SU-DHL-6 (cell line): ENCODE measurements at regions not wholly inside any gene's neighbourhood (a gene's known extent, or its start where the extent isn't known, plus 50 kb on each side); places are given as distances from the start of the nearest gene placed in this dataset.

Experiments
- H2AFZ ChIP-seq: fragments of 200-600 bp; sonication (generic); 2 replicates; pipeline ENCODE4 v1.6.1; 2014; ENCODE audit warnings: low read depth, mild to moderate bottlenecking, moderate library complexity, mixed read lengths, antibody characterized with exemption, low read length; ENCODE audit not compliant: severe bottlenecking
- H3F3A ChIP-seq: fragments of 200-600 bp; shearing (Covaris generic); 2 replicates; pipeline ENCODE4 v1.6.0; 2016; ENCODE audit warnings: antibody characterized with exemption, mild to moderate bottlenecking; ENCODE audit not compliant: insufficient read depth
- H3K27ac ChIP-seq: fragments of 200-600 bp; sonication (generic); 2 replicates; pipeline ENCODE4 v1.5.1; 2016; ENCODE audit warnings: low read depth, mild to moderate bottlenecking, low read length, moderate library complexity, mixed read lengths
- H3K27me3 ChIP-seq: fragments of 200-600 bp; sonication (generic), shearing (Covaris generic); 2 replicates; pipeline ENCODE4 v1.6.0; 2014; ENCODE audit warnings: mild to moderate bottlenecking, low read length
- H3K36me3 ChIP-seq: fragments of 200-600 bp; sonication (generic); 2 replicates; pipeline ENCODE4 v1.6.1; 2014; ENCODE audit warnings: mild to moderate bottlenecking, low read length, mixed read lengths
- H3K4me2 ChIP-seq: fragments of 300-600, 200-600 bp; shearing (Covaris generic), sonication (generic); 2 replicates; pipeline ENCODE4 v1.6.0; 2014; ENCODE audit warnings: low read length, low read depth, mild to moderate bottlenecking; ENCODE audit not compliant: poor library complexity, severe bottlenecking
- H3K4me3 ChIP-seq: fragments of 200-600 bp; sonication (generic); 2 replicates; pipeline ENCODE4 v1.5.1; 2014; ENCODE audit warnings: antibody characterized with exemption, low read length, mild to moderate bottlenecking, mixed read lengths; ENCODE audit not compliant: insufficient read depth, poor library complexity, severe bottlenecking
- H3K79me2 ChIP-seq: fragments of 200-600 bp; sonication (generic); 2 replicates; pipeline ENCODE4 v1.6.1; 2014; ENCODE audit warnings: mild to moderate bottlenecking, low read length, moderate library complexity; ENCODE audit not compliant: insufficient read depth
- H3K9ac ChIP-seq: fragments of 200-600 bp; sonication (generic); 2 replicates; pipeline ENCODE4 v1.7.0; 2014; ENCODE audit warnings: mild to moderate bottlenecking, low read length
- H3K9me2 ChIP-seq: fragments of 200-600 bp; sonication (generic); replicated peaks from 2 replicates; pipeline ENCODE4 v1.6.1; 2014; ENCODE audit warnings: low read length; ENCODE audit not compliant: insufficient read depth
- H3K9me3 ChIP-seq: fragments of 200-600 bp; sonication (generic); 2 replicates; pipeline ENCODE4 v1.6.1; 2014; ENCODE audit warnings: low read length, mixed read lengths; ENCODE audit not compliant: insufficient read depth
- H4K20me1 ChIP-seq: fragments of 200-600 bp; sonication (generic); 2 replicates; pipeline ENCODE4 v1.6.1; 2014; ENCODE audit warnings: low read depth, mild to moderate bottlenecking, antibody characterized with exemption, low read length, moderate library complexity, mixed read lengths
- CTCF ChIP-seq: fragments of 200-600 bp; sonication (generic); IDR thresholded peaks from one replicate; pipeline ENCODE4 v1.5.1; 2017; ENCODE audit warnings: antibody characterized with exemption, mild to moderate bottlenecking, low read length, moderate library complexity; ENCODE audit not compliant: insufficient read depth, poor library complexity, severe bottlenecking
- EZH2phosphoT487 ChIP-seq: fragments of 200-600 bp; sonication (generic), shearing (Covaris generic); conservative IDR thresholded peaks from 2 replicates; pipeline ENCODE4 v1.6.1; 2018; ENCODE audit warnings: mild to moderate bottlenecking, antibody characterized with exemption, low read length, moderate library complexity, mixed read lengths

- H3K36me3 ChIP-seq, result no peaks in the 10 kb centered on the region
- no peaks in the 10 kb centered on the region for H3K79me2 ChIP-seq
- H3K9me3 ChIP-seq, result no peaks in the 10 kb centered on the region
- H4K20me1 ChIP-seq, result no peaks in the 10 kb centered on the region
- H2AFZ ChIP-seq, result no peak overlapping the region
- TF ChIP-seq CTCF (no peak), EZH2phosphoT487 (no peak)
- no peaks in the 10 kb centered on the region for H3F3A ChIP-seq
- no peaks in the 10 kb centered on the region for H3K9me2 ChIP-seq
- H3K27me3 ChIP-seq, result no peaks in the 10 kb centered on the region
- no peak overlapping the region for H3K4me3 ChIP-seq
- H3K9ac ChIP-seq, result no peak overlapping the region
- no peak overlapping the region for H3K27ac ChIP-seq
- H3K4me2 ChIP-seq, result no peak overlapping the region
Measured at GRCh38 chr6:9346923-9347322, 911.6 kb upstream of the SLC35B3 start.

- Histone ChIP-seq H3K4me3 (no peak overlapping the region), H3K79me2 (no peaks in the 10 kb centered on the region), H3K27me3 (no peaks in the 10 kb centered on the region), H3K27ac (no peak overlapping the region), H3K9ac (no peak overlapping the region), H3K9me3 (no peaks in the 10 kb centered on the region), H3F3A (no peaks in the 10 kb centered on the region), H2AFZ (no peak overlapping the region), H3K36me3 (no peaks in the 10 kb centered on the region), H3K9me2 (0 out of 2 replicates have a peak, but pooled peaks cover 5% of the 10 kb centered on the region), H3K4me2 (no peak overlapping the region), H4K20me1 (no peaks in the 10 kb centered on the region)
- TF ChIP-seq EZH2phosphoT487, result no peak
- no peak for TF ChIP-seq CTCF
Measured at GRCh38 chr6:9335431-9335830, 900.1 kb upstream of the SLC35B3 start.

GRCh38 chr6:9334979-9335378 is 899.6 kb upstream of the SLC35B3 start:
- no peaks in the 10 kb centered on the region for H3K27me3 ChIP-seq
- H3K79me2 ChIP-seq, result no peaks in the 10 kb centered on the region
- 0 out of 2 replicates have a peak, but pooled peaks cover 5% of the 10 kb centered on the region for H3K9me2 ChIP-seq
- H3F3A ChIP-seq, result no peaks in the 10 kb centered on the region
- H3K4me2 ChIP-seq, result no peak overlapping the region
- H3K4me3 ChIP-seq, result no peak overlapping the region
- no peaks in the 10 kb centered on the region for H4K20me1 ChIP-seq
- no peak overlapping the region for H3K9ac ChIP-seq
- H3K9me3 ChIP-seq, result no peaks in the 10 kb centered on the region
- H3K36me3 ChIP-seq, result no peaks in the 10 kb centered on the region
- no peak overlapping the region for H2AFZ ChIP-seq
- TF ChIP-seq CTCF, result no peak
- TF ChIP-seq EZH2phosphoT487, result no peak
- H3K27ac ChIP-seq, result no peak overlapping the region
